ENCODE measurements at regions not wholly inside any gene's neighbourhood (a gene's known extent, or its start where the extent isn't known, plus 50 kb on each side); places are given as distances from the start of the nearest gene placed in this dataset.

- TF ChIP-seq CTCF (conservative IDR thresholded peaks at IDR 0.05; ENCODE audit: low read depth, low read length): no peak
- TF ChIP-seq EZH2 (IDR thresholded peaks at IDR 0.05; ENCODE audit: low read length, unreplicated experiment): no peak
- no peak for TF ChIP-seq EZH2phosphoT487 (IDR thresholded peaks at IDR 0.05; ENCODE audit: borderline replicate concordance, low read length)
Measured at GRCh38 chr5:5826911-5827310, 404.4 kb downstream of the ICE1 start.

Measured in PC-3 (cell line).